ENCODE measurements at regions not wholly inside any gene's neighbourhood (a gene's known extent, or its start where the extent isn't known, plus 50 kb on each side); places are given as distances from the start of the nearest gene placed in this dataset.

DNA sequence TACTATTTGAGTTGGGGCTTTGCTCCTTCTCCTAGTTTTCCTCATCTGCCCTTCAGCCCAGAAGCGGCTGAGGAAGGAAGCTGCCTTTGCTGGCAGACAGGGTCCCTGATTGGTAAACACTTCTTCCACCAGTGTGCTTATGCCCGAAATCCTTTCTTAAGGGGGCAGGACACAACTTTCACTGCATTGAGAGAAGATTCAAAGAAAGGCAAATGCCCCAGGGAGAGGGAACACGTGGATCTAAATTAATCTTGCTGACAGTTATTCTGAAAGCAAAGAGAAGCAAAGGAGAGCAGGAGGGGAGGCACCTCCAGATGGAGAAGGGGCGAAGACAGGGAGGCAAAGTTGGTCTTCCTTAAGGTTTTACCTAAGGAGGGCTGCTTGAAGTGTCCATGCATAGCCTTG is 92.1 kb upstream of the EFEMP1 start:
- Histone ChIP-seq H3K4me1 (ENCODE audit: insufficient read depth, low read length, severe bottlenecking) (no peaks in the 10 kb centered on the region), H3K9me2 (ENCODE audit: low read depth, low read length) (no peaks in the 10 kb centered on the region), H2AFZ (ENCODE audit: low read length) (no peak overlapping the region), H3K4me3 (ENCODE audit: low read depth, low read length, poor library complexity, severe bottlenecking) (no peak overlapping the region), H3K36me3 (ENCODE audit: insufficient read depth, low read length) (no peaks in the 10 kb centered on the region), H4K20me1 (ENCODE audit: insufficient read depth, low read length) (no peaks in the 10 kb centered on the region), H3K27me3 (ENCODE audit: insufficient read depth, low read length) (no peaks in the 10 kb centered on the region), H3K9me3 (ENCODE audit: low read length) (no peaks in the 10 kb centered on the region), H3F3A (ENCODE audit: insufficient read depth, low read length) (no peaks in the 10 kb centered on the region), H3K27ac (ENCODE audit: low read depth, low read length, poor library complexity, severe bottlenecking) (no peak overlapping the region), H3K9ac (ENCODE audit: low read length) (no peak overlapping the region), H3K4me2 (ENCODE audit: low read length) (no peak overlapping the region), H3K79me2 (ENCODE audit: insufficient read depth, low read length) (no peaks in the 10 kb centered on the region)
- no peak for TF ChIP-seq CTCF (IDR thresholded peaks at IDR 0.05; ENCODE audit: low read length)
- no peak for TF ChIP-seq EZH2 (IDR thresholded peaks at IDR 0.05; ENCODE audit: borderline replicate concordance, low read length)

DNA sequence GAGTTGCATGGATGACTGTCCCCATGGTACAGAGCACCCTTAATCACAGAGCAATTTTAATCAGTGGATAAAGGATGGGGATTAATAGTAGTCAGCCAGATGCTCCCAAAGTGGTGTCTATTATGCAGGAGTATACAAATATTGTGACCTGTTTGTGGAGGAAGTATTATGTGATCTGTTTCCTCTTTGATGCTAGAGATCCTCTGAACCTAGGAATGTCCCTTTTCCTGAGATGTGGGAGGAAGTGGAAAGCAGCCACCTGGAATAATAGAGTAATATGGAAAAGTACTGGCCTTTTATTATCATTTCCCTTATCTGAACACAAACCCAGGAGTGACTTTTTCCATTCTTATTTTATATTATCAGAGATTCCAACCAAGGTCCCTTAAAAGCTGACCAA is 94.2 kb upstream of the EFEMP1 start:
- Histone ChIP-seq H3F3A (ENCODE audit: insufficient read depth, low read length) (no peaks in the 10 kb centered on the region), H3K27me3 (ENCODE audit: insufficient read depth, low read length) (peaks cover 4% of the 10 kb centered on the region; the same call in 1 of the 2 replicates), H3K9ac (ENCODE audit: low read length) (no peak overlapping the region), H3K9me2 (ENCODE audit: low read depth, low read length) (no peaks in the 10 kb centered on the region), H3K9me3 (ENCODE audit: low read length) (no peaks in the 10 kb centered on the region), H3K4me1 (ENCODE audit: insufficient read depth, low read length, severe bottlenecking) (no peaks in the 10 kb centered on the region), H3K27ac (ENCODE audit: low read depth, low read length, poor library complexity, severe bottlenecking) (no peak overlapping the region), H2AFZ (ENCODE audit: low read length) (no peak overlapping the region), H3K36me3 (ENCODE audit: insufficient read depth, low read length) (no peaks in the 10 kb centered on the region), H3K4me3 (ENCODE audit: low read depth, low read length, poor library complexity, severe bottlenecking) (no peak overlapping the region), H3K4me2 (ENCODE audit: low read length) (no peak overlapping the region), H3K79me2 (ENCODE audit: insufficient read depth, low read length) (no peaks in the 10 kb centered on the region), H4K20me1 (ENCODE audit: insufficient read depth, low read length) (no peaks in the 10 kb centered on the region)
- TF ChIP-seq CTCF (IDR thresholded peaks at IDR 0.05; ENCODE audit: low read length) (no peak), EZH2 (IDR thresholded peaks at IDR 0.05; ENCODE audit: borderline replicate concordance, low read length) (no peak)

DNA sequence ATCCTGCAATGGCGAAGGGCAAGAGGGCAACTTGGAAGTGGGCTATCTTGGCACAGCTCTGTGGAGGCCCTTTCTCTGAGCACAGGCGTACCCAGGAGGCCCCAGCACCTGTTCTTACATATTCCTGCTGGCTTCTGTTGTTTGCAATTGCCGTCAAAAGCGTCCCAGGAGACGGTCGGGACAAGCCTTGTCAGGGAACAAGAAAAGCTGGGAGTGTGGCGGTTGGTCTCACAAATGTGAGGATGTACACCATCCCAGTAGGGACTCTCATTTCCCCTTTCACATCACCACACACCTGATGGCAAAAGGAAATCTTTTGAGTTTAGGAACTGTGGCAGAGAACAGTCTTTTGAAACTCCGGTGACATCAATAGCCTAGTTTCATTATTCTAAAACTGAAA is 94.7 kb upstream of the EFEMP1 start:
- TF ChIP-seq EZH2 (IDR thresholded peaks at IDR 0.05; ENCODE audit: borderline replicate concordance, low read length) (no peak), CTCF (IDR thresholded peaks at IDR 0.05; ENCODE audit: low read length) (no peak)

More for the DNA sequence above, 94.7 kb upstream of the EFEMP1 start:
- Histone ChIP-seq H3K27ac (ENCODE audit: low read depth, low read length, poor library complexity, severe bottlenecking) (no peak overlapping the region), H4K20me1 (ENCODE audit: insufficient read depth, low read length) (no peaks in the 10 kb centered on the region), H3K9ac (ENCODE audit: low read length) (no peak overlapping the region), H3K27me3 (ENCODE audit: insufficient read depth, low read length) (peaks cover 4% of the 10 kb centered on the region; the same call in 1 of the 2 replicates), H3K4me2 (ENCODE audit: low read length) (no peak overlapping the region), H3F3A (ENCODE audit: insufficient read depth, low read length) (no peaks in the 10 kb centered on the region), H3K4me3 (ENCODE audit: low read depth, low read length, poor library complexity, severe bottlenecking) (no peak overlapping the region), H3K9me2 (ENCODE audit: low read depth, low read length) (no peaks in the 10 kb centered on the region), H3K9me3 (ENCODE audit: low read length) (no peaks in the 10 kb centered on the region), H3K4me1 (ENCODE audit: insufficient read depth, low read length, severe bottlenecking) (no peaks in the 10 kb centered on the region), H3K36me3 (ENCODE audit: insufficient read depth, low read length) (no peaks in the 10 kb centered on the region), H2AFZ (ENCODE audit: low read length) (no peak overlapping the region), H3K79me2 (ENCODE audit: insufficient read depth, low read length) (no peaks in the 10 kb centered on the region)
